H9 (cell line): ENCODE measurements at regions not wholly inside any gene's neighbourhood (a gene's known extent, or its start where the extent isn't known, plus 50 kb on each side); places are given as distances from the start of the nearest gene placed in this dataset.

Experiments
- DNase-seq: peaks from one replicate; pipeline ENCODE4 v3.0.0-alpha.2; 2017
- H2AFZ ChIP-seq: one replicate; pipeline ENCODE4 v1.6.1; 2013; ENCODE audit warnings: mild to moderate bottlenecking, low read length, control low read depth, moderate library complexity
- H2AK5ac ChIP-seq: 2 replicates; pipeline ENCODE4 v1.6.1; 2013; ENCODE audit warnings: low read length, control low read depth, mixed read lengths; ENCODE audit not compliant: insufficient read length
- H2BK120ac ChIP-seq: one replicate; pipeline ENCODE4 v1.6.1; 2013; ENCODE audit warnings: low read depth, mild to moderate bottlenecking, low read length, control low read depth, inconsistent platforms; ENCODE audit not compliant: poor library complexity, severe bottlenecking
- H2BK12ac ChIP-seq: 2 replicates; pipeline ENCODE4 v1.6.1; 2013; ENCODE audit warnings: low read length, control low read depth, mixed read lengths, low read depth; ENCODE audit not compliant: insufficient read length
- H2BK15ac ChIP-seq: 2 replicates; pipeline ENCODE4 v1.6.1; 2013; ENCODE audit warnings: low read depth, low read length, control low read depth
- H2BK20ac ChIP-seq: one replicate; pipeline ENCODE4 v1.6.1; 2013; ENCODE audit warnings: low read depth, mild to moderate bottlenecking, low read length, control low read depth, inconsistent platforms; ENCODE audit not compliant: poor library complexity, severe bottlenecking
- H2BK5ac ChIP-seq: 2 replicates; pipeline ENCODE4 v1.6.1; 2013; ENCODE audit warnings: low read length, control low read depth, mixed read lengths; ENCODE audit not compliant: insufficient read length
- H3K14ac ChIP-seq: 2 replicates; pipeline ENCODE4 v1.6.1; 2013; ENCODE audit warnings: low read length, control low read depth; ENCODE audit not compliant: insufficient read depth
- H3K18ac ChIP-seq: 2 replicates; pipeline ENCODE4 v1.6.1; 2013; ENCODE audit warnings: low read depth, mild to moderate bottlenecking, mixed read lengths, low read length, control low read depth; ENCODE audit not compliant: insufficient read length
- H3K23ac ChIP-seq: 2 replicates; pipeline ENCODE4 v1.6.1; 2013; ENCODE audit warnings: low read length, control low read depth, mixed read lengths, low read depth; ENCODE audit not compliant: insufficient read length
- H3K23me2 ChIP-seq: 2 replicates; pipeline ENCODE4 v1.6.1; 2013; ENCODE audit warnings: low read depth, mild to moderate bottlenecking, mixed read lengths, low read length, control low read depth; ENCODE audit not compliant: insufficient read length, poor library complexity, severe bottlenecking
- H3K27ac ChIP-seq: 2 replicates; pipeline ENCODE4 v1.5.1; 2013; ENCODE audit warnings: low read length, control low read depth, mixed read lengths, low read depth; ENCODE audit not compliant: insufficient read length
- H3K27me3 ChIP-seq: 2 replicates; pipeline ENCODE4 v1.6.1; 2013; ENCODE audit warnings: low read length, control low read depth, inconsistent platforms; ENCODE audit not compliant: insufficient read depth
- H3K4ac ChIP-seq: 2 replicates; pipeline ENCODE4 v1.6.1; 2013; ENCODE audit warnings: low read depth, mild to moderate bottlenecking, control low read depth, inconsistent platforms, low read length, moderate library complexity
- H3K4me1 ChIP-seq: 2 replicates; pipeline ENCODE4 v1.6.1; 2013; ENCODE audit warnings: low read length, control low read depth, inconsistent platforms; ENCODE audit not compliant: insufficient read depth
- H3K4me2 ChIP-seq: 2 replicates; pipeline ENCODE4 v1.6.1; 2013; ENCODE audit warnings: low read length, control low read depth, mixed read lengths; ENCODE audit not compliant: insufficient read length, insufficient read depth
- H3K56ac ChIP-seq: 2 replicates; pipeline ENCODE4 v1.6.1; 2013; ENCODE audit warnings: low read depth, mild to moderate bottlenecking, mixed read lengths, low read length, control low read depth; ENCODE audit not compliant: insufficient read length
- H3K79me1 ChIP-seq: 2 replicates; pipeline ENCODE4 v1.6.1; 2013; ENCODE audit warnings: low read depth, mild to moderate bottlenecking, moderate library complexity, low read length, control low read depth, inconsistent platforms; ENCODE audit not compliant: insufficient read depth, poor library complexity, severe bottlenecking
- H3K79me2 ChIP-seq: 2 replicates; pipeline ENCODE4 v1.6.1; 2013; ENCODE audit warnings: low read length, control low read depth, inconsistent platforms; ENCODE audit not compliant: insufficient read depth
- H3K9ac ChIP-seq: 2 replicates; pipeline ENCODE4 v1.6.1; 2013; ENCODE audit warnings: low read length, control low read depth, mixed read lengths; ENCODE audit not compliant: insufficient read length; ENCODE audit errors: extremely low read depth
- H3K9me3 ChIP-seq: one replicate; pipeline ENCODE4 v1.6.1; 2013; ENCODE audit warnings: low read depth, low read length, inconsistent platforms; ENCODE audit not compliant: control insufficient read depth
- H3T11ph ChIP-seq: one replicate; pipeline ENCODE4 v1.6.1; 2013; ENCODE audit warnings: mild to moderate bottlenecking, low read length, control low read depth, inconsistent platforms
- H4K20me1 ChIP-seq: one replicate; pipeline ENCODE4 v1.6.1; 2013; ENCODE audit not compliant: control insufficient read depth, insufficient read length, insufficient read depth
- H4K5ac ChIP-seq: 2 replicates; pipeline ENCODE4 v1.6.1; 2013; ENCODE audit warnings: low read depth, mild to moderate bottlenecking, mixed read lengths, low read length, control low read depth; ENCODE audit not compliant: insufficient read length
- H4K8ac ChIP-seq: replicated peaks from 2 replicates; pipeline ENCODE4 v1.6.1; 2013; ENCODE audit warnings: low read length, control low read depth, mixed read lengths, low read depth; ENCODE audit not compliant: insufficient read length
- H4K91ac ChIP-seq: 2 replicates; pipeline ENCODE4 v1.6.1; 2013; ENCODE audit warnings: low read depth, mild to moderate bottlenecking, moderate library complexity, mixed read lengths, low read length, control low read depth; ENCODE audit not compliant: insufficient read length
- H3K27ac Mint-ChIP-seq, 3 experiments: 2 replicates in 2 of 3; 3 replicates in 1 of 3; pipeline ENCODE4 v1.8.0; 2020 to 2021; ENCODE audit warnings: mixed read lengths in 3 of 3, mild to moderate bottlenecking in 1 of 3, moderate library complexity in 1 of 3
- H3K27me3 Mint-ChIP-seq: 2 replicates; pipeline ENCODE4 v1.8.0; 2021; ENCODE audit warnings: low read depth, mild to moderate bottlenecking, moderate library complexity, mixed read lengths
- H3K36me3 Mint-ChIP-seq, 3 experiments: 2 replicates in 2 of 3; 3 replicates in 1 of 3; pipeline ENCODE4 v1.8.0; 2020 to 2021; ENCODE audit warnings: low read depth in 3 of 3, mixed read lengths in 3 of 3; ENCODE audit not compliant: insufficient read depth in 1 of 3
- H3K4me1 Mint-ChIP-seq, 2 experiments: 2 replicates each; pipeline ENCODE4 v1.8.0; 2020; ENCODE audit warnings: mixed read lengths in 2 of 2
- H3K4me3 Mint-ChIP-seq, 2 experiments: 2 replicates in 1 of 2; 3 replicates in 1 of 2; pipeline ENCODE4 v1.8.0; 2020 to 2021; ENCODE audit warnings: mild to moderate bottlenecking in 2 of 2, mixed read lengths in 2 of 2, moderate library complexity in 1 of 2
- H3K9me3 Mint-ChIP-seq, 2 experiments: 2 replicates in 1 of 2; 3 replicates in 1 of 2; pipeline ENCODE4 v1.8.0; 2020; ENCODE audit warnings: mild to moderate bottlenecking in 2 of 2, mixed read lengths in 2 of 2, moderate library complexity in 1 of 2
- WGBS: extraction: QIAGEN DNeasy Blood & Tissue Kit; methylation state at CpG from one replicate; pipeline ENCODE4 v1.1.7; 2013; ENCODE audit warnings: missing lambda C conversion rate, low lambda C conversion rate, mixed read lengths; ENCODE audit not compliant: insufficient read length; ENCODE audit errors: extremely low coverage; 5-methylcytosine and 5-hydroxymethylcytosine counted together
- TF ChIP-seq, protein P1 (sequence below): fragments of 200-600 bp; sonication (generic); conservative IDR thresholded peaks from 3 replicates; pipeline ENCODE4 v1.8.0; 2021; ENCODE audit warnings: antibody characterized with exemption, mild to moderate bottlenecking

GRCh38 chr3:34646911-34647460 is 848.6 kb downstream of the PDCD6IP start:
- H3K4me3 Mint-ChIP-seq: no peak overlapping the region
- Histone ChIP-seq H2BK12ac (no peak overlapping the region), H2AFZ (no peak overlapping the region), H2AK5ac (no peak overlapping the region), H3K9ac (no peak overlapping the region), H4K5ac (no peak overlapping the region), H3T11ph (no peak overlapping the region), H4K91ac (no peak overlapping the region), H3K4ac (no peak overlapping the region), H2BK15ac (no peak overlapping the region), H3K4me1 (no peaks in the 10 kb centered on the region), H3K79me1 (no peaks in the 10 kb centered on the region), H3K18ac (no peak overlapping the region), H3K23me2 (no peaks in the 10 kb centered on the region), H2BK20ac (no peak overlapping the region), H3K9me3 (no peaks in the 10 kb centered on the region), H3K27me3 (no peaks in the 10 kb centered on the region), H2BK5ac (no peak overlapping the region), H4K8ac (no peak overlapping the region), H3K56ac (no peak overlapping the region), H3K27ac (no peak overlapping the region), H3K79me2 (no peaks in the 10 kb centered on the region), H3K23ac (no peak overlapping the region), H3K14ac (no peak overlapping the region), H3K4me2 (no peak overlapping the region), H2BK120ac (no peak overlapping the region), H4K20me1 (no peaks in the 10 kb centered on the region)
- WGBS: no CpG with 5 or more reads among the region's 5 CpGs
- H3K27me3 Mint-ChIP-seq: no peaks in the 10 kb centered on the region
- DNase-seq: no peak
- peaks cover 0 to 3% of the 10 kb centered on the region in 2 experiments; a peak in 1 of 5 replicates for H3K9me3 Mint-ChIP-seq
- peaks cover 0 to 3% of the 10 kb centered on the region in 2 experiments; a peak in 1 of 4 replicates for H3K4me1 Mint-ChIP-seq
- TF ChIP-seq, protein P1, sequence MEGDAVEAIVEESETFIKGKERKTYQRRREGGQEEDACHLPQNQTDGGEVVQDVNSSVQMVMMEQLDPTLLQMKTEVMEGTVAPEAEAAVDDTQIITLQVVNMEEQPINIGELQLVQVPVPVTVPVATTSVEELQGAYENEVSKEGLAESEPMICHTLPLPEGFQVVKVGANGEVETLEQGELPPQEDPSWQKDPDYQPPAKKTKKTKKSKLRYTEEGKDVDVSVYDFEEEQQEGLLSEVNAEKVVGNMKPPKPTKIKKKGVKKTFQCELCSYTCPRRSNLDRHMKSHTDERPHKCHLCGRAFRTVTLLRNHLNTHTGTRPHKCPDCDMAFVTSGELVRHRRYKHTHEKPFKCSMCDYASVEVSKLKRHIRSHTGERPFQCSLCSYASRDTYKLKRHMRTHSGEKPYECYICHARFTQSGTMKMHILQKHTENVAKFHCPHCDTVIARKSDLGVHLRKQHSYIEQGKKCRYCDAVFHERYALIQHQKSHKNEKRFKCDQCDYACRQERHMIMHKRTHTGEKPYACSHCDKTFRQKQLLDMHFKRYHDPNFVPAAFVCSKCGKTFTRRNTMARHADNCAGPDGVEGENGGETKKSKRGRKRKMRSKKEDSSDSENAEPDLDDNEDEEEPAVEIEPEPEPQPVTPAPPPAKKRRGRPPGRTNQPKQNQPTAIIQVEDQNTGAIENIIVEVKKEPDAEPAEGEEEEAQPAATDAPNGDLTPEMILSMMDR: no peak
- no peaks in the 10 kb centered on the region; a peak in 1 of 7 replicates for H3K36me3 Mint-ChIP-seq
- no peak overlapping the region for H3K27ac Mint-ChIP-seq
